Stimulated activated CD8-positive, alpha-beta memory T cell treated with anti-CD3 and anti-CD28 coated beads, Interleukin-2, amount 100 ng/mL, for 48 hours (primary cell): ENCODE measurements at regions not wholly inside any gene's neighbourhood (a gene's known extent, or its start where the extent isn't known, plus 50 kb on each side); places are given as distances from the start of the nearest gene placed in this dataset.
"Not testable (repeated sequence)": the region's sequence is repeated elsewhere in the genome, so short reads cannot be mapped to it uniquely, and the experiment has no call there.

Source experiments
- DNase-seq, 2 donors: peaks; one replicate each; pipeline ENCODE4 v3.0.0-alpha.2; 2020; ENCODE audit warnings: low read depth in 2 of 2

DNA sequence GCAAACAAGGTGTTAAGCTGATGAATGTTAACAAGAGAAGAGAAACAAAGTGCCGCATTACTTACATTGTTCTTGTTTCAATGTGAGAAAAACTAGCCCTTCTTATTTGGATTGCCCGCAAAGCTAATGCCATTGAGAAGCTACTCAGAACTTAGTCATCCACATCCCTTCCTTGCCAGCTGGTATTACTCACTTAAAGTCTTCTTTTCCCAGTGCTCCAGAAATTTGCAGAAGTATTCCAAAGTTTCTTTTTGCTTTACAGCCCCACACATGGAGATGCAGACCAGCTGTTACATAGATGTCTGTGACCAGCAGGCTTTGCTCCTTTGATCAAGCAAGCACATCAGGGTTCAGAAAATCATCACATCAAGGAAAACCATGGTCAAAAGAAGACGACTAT is 529.0 kb downstream of the TBC1D32 start:
- DNase-seq = no peak

GRCh38 chr6:120804612-120805011 is 529.7 kb downstream of the TBC1D32 start:
- no peak for DNase-seq

GRCh38 chr6:120786682-120787081 is 547.6 kb downstream of the TBC1D32 start:
- DNase-seq = no peak

DNA sequence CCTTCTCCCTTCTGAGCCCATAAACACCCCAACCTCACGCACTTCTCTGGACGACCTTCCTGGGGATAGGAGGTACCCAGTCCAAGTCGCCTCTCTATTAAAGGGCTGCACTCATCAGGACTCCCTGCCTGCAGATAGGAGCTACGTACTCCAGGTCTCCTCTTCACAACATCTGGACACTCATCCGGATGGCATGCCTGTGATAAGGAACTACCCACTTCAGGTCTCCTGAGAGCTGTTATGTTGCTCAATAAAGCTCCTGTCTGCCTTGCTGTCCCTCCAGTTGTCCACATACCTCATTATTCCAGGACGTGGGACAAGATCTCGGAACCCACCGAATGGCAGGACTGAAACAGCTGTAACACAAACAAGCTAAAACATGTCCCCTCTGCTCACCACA is 548.0 kb downstream of the TBC1D32 start:
- no peak for DNase-seq

GRCh38 chr6:120785459-120786086 is 548.7 kb downstream of the TBC1D32 start:
- DNase-seq = no peak

- no peak for DNase-seq
Measured at GRCh38 chr6:120779441-120779840, 554.8 kb downstream of the TBC1D32 start.

GRCh38 chr6:120775698-120776097 is 558.6 kb downstream of the TBC1D32 start:
- no peak for DNase-seq

- DNase-seq = no peak
Measured at GRCh38 chr6:120774275-120774674, 560.0 kb downstream of the TBC1D32 start.

DNA sequence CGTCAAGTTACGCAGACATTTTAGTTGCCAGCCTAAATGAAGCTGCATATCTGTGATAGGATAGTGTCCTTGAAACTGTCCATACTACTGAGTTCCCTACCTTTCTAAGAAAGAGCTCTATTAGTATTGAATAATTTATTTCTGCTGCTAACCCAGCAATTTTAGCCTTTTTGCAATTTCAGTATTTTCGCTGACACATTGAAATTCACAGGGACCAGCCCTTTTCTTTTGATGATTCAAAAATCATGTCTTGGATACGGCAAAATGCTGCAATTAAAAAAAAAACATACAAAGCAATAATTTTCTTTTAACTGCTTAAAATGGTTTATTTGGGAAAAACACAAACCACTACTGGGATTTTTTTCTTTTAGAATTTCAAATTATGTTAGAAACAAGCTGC is 563.3 kb downstream of the TBC1D32 start:
- DNase-seq = no peak

DNA sequence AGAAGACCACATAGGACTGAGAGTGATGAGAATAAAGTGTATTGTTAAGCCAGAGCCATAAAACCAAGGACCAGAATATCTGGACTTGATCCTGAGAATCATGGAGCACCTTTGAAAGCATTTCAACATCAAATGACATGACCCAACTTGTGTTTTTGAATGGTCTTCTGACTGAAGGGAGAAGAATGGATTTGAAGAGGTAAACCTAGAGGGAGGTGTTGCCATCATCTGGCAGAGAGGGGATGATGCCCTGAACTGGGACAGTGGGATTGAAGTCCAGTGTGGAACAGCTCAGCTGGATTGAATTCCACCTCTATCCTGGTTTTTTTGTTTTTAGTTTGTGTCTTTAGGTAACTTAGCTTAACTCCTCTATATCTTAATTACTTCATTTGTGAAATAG is 570.0 kb downstream of the TBC1D32 start:
- no peak for DNase-seq

GRCh38 chr6:120759570-120759969 is 574.7 kb downstream of the TBC1D32 start:
- no peak for DNase-seq

DNA sequence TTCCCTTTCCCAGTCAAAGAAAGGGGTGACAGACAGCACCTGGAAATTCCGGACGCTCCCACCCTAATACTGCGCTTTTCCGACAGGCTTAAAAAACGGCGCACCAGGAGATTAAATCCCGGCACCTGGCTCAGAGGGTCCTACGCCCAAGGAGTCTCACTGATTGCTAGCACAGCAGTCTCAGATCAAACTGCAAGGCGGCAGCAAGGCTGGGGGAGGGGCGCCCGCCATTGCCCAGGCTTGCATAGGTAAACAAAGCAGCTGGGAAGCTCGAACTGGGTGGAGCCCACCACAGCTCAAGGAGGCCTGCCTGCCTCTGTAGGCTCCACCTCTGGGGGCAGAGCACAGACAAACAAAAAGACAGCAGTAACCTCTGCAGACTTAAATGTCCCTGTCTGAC is 585.7 kb downstream of the TBC1D32 start:
- DNase-seq = not testable (repeated sequence)

DNA sequence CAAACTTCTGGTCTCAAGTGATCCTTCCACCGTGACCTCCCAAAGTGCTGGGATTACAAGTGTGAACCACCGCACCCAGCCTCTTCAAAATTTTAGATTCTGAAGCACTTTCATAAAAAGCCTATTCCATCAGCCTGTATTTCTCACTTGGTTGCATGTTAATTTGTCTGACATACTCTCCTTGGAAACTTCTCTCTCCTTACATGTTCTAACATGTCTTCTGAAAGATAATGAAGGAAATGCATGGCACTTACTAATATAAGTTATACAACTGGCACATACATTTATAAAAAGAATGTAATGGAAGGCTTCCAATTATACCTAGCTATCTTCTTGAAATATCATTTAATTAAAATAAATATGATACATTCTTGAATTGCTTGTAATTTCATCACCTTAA is 597.5 kb downstream of the TBC1D32 start:
- DNase-seq = no peak

GRCh38 chr6:120735641-120736040 is 598.6 kb downstream of the TBC1D32 start:
- no peak for DNase-seq

DNA sequence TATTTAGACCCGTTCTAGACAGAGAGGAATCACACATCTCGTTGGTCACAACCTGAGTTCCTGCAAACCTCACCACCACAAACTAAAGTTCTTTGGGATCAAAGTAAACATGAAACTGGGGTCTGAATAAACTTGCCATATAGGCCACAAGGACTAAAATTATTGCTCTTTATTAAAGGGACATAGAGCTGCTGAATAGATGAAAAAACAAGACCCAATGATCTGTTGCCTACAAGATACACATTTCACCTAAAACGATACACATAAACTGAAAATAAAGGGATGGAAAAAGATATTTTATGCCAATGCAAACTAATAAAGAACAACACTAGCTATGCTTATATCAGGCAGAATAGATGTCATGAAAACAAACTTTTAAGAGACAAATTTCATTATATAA is 623.0 kb downstream of the TBC1D32 start:
- no peak for DNase-seq

- DNase-seq = no peak
Measured at GRCh38 chr6:120700001-120700400, 634.3 kb downstream of the TBC1D32 start.

DNA sequence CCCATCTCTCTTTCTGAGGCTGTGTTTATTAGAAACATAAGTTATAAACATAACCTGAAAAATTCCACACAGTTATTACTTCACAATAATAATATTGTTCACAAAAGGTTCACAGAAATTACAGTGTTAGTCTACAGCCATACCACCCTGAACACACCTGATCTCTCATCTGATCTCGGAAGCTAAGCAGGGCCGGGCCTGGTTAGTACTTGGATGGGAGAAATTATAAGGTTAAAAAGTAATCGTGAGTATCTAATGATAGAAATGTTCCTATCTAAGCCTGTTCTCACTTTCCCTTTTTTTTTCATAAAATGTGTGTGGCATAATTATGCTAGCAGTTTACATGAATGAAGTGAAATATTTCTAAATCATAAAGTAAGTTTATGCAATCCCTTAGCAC is 647.8 kb downstream of the TBC1D32 start:
- DNase-seq = no peak

DNA sequence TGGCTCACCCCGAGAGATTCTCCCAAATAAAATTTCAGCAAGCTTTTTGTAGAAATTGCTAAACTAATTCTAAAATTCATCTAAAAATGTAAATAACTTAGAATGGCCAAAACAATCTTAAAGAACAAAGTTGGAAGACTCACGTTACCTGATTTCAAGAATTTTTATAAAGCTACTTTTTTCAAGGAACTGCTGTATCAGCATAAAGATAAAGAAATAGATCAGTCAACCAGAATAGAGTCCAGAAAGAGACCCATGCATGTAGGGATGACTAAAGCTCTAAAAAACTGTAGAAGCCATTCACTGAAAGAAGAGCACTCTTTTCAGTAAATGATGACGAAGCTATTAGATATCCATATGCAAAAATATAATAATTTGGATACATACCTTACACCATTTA is 652.1 kb downstream of the TBC1D32 start:
- DNase-seq = no peak

- no peak for DNase-seq
Measured at GRCh38 chr6:120681204-120681603, 653.1 kb downstream of the TBC1D32 start.

- no peak for DNase-seq
Measured at GRCh38 chr6:120675886-120676285, 658.4 kb downstream of the TBC1D32 start.

- DNase-seq = no peak
Measured at GRCh38 chr6:120671519-120671918, 662.8 kb downstream of the TBC1D32 start.

GRCh38 chr6:120652506-120652905 is 681.8 kb downstream of the TBC1D32 start:
- DNase-seq = no peak

GRCh38 chr6:120648713-120649112 is 685.6 kb downstream of the TBC1D32 start:
- DNase-seq = no peak

GRCh38 chr6:120646101-120646500 is 688.2 kb downstream of the TBC1D32 start:
- no peak for DNase-seq
